HepG2 (cell line): ENCODE measurements at regions not wholly inside any gene's neighbourhood (a gene's known extent, or its start where the extent isn't known, plus 50 kb on each side); places are given as distances from the start of the nearest gene placed in this dataset.

Experiments used
- ATAC-seq: fragments of 200-7000 bp; cut with Tn5 transposase; 3 replicates; pipeline ENCODE4 v1.9.1; 2020; ENCODE audit warnings: mild to moderate bottlenecking, moderate library complexity
- BruUV-seq: library from RNA; stranded (reverse); fragments of 400-500 nt; replicated peaks from 2 replicates; lab custom pipeline; 2021; lab: Mats Ljungman, UMichigan
- CTCF ChIA-PET: fragments of 300-600 bp; formaldehyde crosslinking; extraction: SDS; loops from one replicate; lab custom pipeline; 2021; ENCODE audit warnings: low total read pairs, inconsistent platforms, low intra/inter-chr PET ratio; lab: Yijun Ruan, JAX
- POLR2A ChIA-PET: fragments of 350-600 bp; sonication (Branson Sonifier 250); formaldehyde crosslinking; loops from one replicate; lab custom pipeline; 2020; ENCODE audit warnings: antibody characterized with exemption, inconsistent platforms; lab: Yijun Ruan, JAX
- DNase-seq: peaks from one replicate; pipeline ENCODE4 v3.0.0-alpha.2; 2015; ENCODE audit warnings: low spot score
- FAIRE-seq: peaks from 3 replicates; lab custom pipeline; 2011; peaks lifted over from hg19 to GRCh38; lab: Jason Lieb, UNC
- H2AFZ ChIP-seq: one replicate; pipeline ENCODE4 v1.6.1; 2011; ENCODE audit warnings: low read length, inconsistent platforms
- H3K27ac ChIP-seq: fragments of 300-600 bp; 3 replicates; pipeline ENCODE4 v1.8.0; 2011; ENCODE audit warnings: mixed run types, mild to moderate bottlenecking, mixed read lengths, low read length, inconsistent platforms; ENCODE audit not compliant: insufficient read depth; ENCODE audit errors: extremely low read length
- H3K27me3 ChIP-seq, 2 experiments: fragments of 200-600 bp in 1 of 2; 2 replicates in 1 of 2; 3 replicates in 1 of 2; pipeline versions ENCODE4 v1.6.0 to v1.8.0; 2011; ENCODE audit warnings: low read length in 2 of 2, mild to moderate bottlenecking in 2 of 2, moderate library complexity in 2 of 2, inconsistent platforms in 1 of 2; ENCODE audit not compliant: insufficient read depth in 2 of 2, control insufficient read depth in 1 of 2
- H3K36me3 ChIP-seq, 2 experiments: fragments of 200-600 bp in 1 of 2; replicated peaks in 1 of 2; 2 replicates in 1 of 2; 3 replicates in 1 of 2; pipeline versions ENCODE4 v1.5.1 to v1.8.0; 2011; ENCODE audit warnings: low read length in 2 of 2, inconsistent platforms in 1 of 2; ENCODE audit not compliant: insufficient read depth in 2 of 2, control insufficient read depth in 1 of 2
- H3K4me1 ChIP-seq: 2 replicates; pipeline ENCODE4 v1.5.1; 2012; ENCODE audit warnings: low read length, inconsistent platforms; ENCODE audit not compliant: insufficient read depth
- H3K4me2 ChIP-seq: 2 replicates; pipeline ENCODE4 v1.6.0; 2011; ENCODE audit warnings: low read depth, low read length, inconsistent platforms
- H3K4me3 ChIP-seq, 3 experiments: fragments of 200-600 bp in 1 of 3; sonication (generic), shearing (Covaris generic) in 1 of 3; replicated peaks in 1 of 3; 2 replicates each; pipeline ENCODE4 v1.5.1; 2011 to 2016; ENCODE audit warnings: low read length in 3 of 3, inconsistent platforms in 2 of 3, low read depth in 2 of 3, mild to moderate bottlenecking in 2 of 3, control low read depth in 1 of 3, mixed read lengths in 1 of 3; ENCODE audit not compliant: insufficient read depth in 1 of 3
- H3K79me2 ChIP-seq: one replicate; pipeline ENCODE4 v1.6.1; 2011; ENCODE audit warnings: low read length, inconsistent platforms; ENCODE audit not compliant: insufficient read depth
- H3K9ac ChIP-seq: 2 replicates; pipeline ENCODE4 v1.6.0; 2011; ENCODE audit warnings: mild to moderate bottlenecking, low read depth, low read length, inconsistent platforms; ENCODE audit not compliant: insufficient read depth
- H3K9me3 ChIP-seq: 2 replicates; pipeline ENCODE4 v1.5.1; 2012; ENCODE audit warnings: mild to moderate bottlenecking, low read length
- H4K20me1 ChIP-seq: 2 replicates; pipeline ENCODE4 v1.6.0; 2011; ENCODE audit warnings: inconsistent platforms, mild to moderate bottlenecking, low read length, moderate library complexity; ENCODE audit not compliant: insufficient read depth
- FOXP1 ChIP-seq, 2 experiments: fragments of 450-650 bp in 1 of 2; IDR thresholded peaks; 2 replicates each; pipeline ENCODE4 v1.6.1; 2017 to 2018; ENCODE audit warnings: antibody characterized with exemption in 1 of 2
- HMG20A ChIP-seq: IDR thresholded peaks from 2 replicates; pipeline ENCODE4 v1.6.1; 2016; ENCODE audit warnings: borderline replicate concordance
- HOXA3 ChIP-seq: sonication (generic); formaldehyde crosslinking; IDR thresholded peaks from 2 replicates; pipeline ENCODE4 v1.5.0; 2020; ENCODE audit warnings: missing genetic modification reagents
- LCORL ChIP-seq, 2 experiments: fragments of 450-650 bp in 1 of 2; sonication (generic) in 1 of 2; formaldehyde crosslinking in 1 of 2; IDR thresholded peaks; 2 replicates each; pipeline versions ENCODE4 v1.5.0 to v1.6.1; 2017 to 2020; ENCODE audit warnings: antibody characterized with exemption in 1 of 2, missing genetic modification reagents in 1 of 2
- MIER3 ChIP-seq: IDR thresholded peaks from 2 replicates; pipeline ENCODE4 v1.6.1; 2016; ENCODE audit warnings: missing compliant biosample characterization, borderline replicate concordance
- POGZ ChIP-seq: sonication (generic); formaldehyde crosslinking; IDR thresholded peaks from 2 replicates; pipeline ENCODE4 v1.4.0; 2020; ENCODE audit warnings: mild to moderate bottlenecking, missing genetic modification reagents
- ZNF614 ChIP-seq: IDR thresholded peaks from 2 replicates; pipeline ENCODE4 v1.6.1; 2018; ENCODE audit warnings: missing biosample characterization, missing genetic modification reagents, inconsistent platforms, borderline replicate concordance
- WGBS: methylation state at CpG from one replicate; pipeline ENCODE4 v1.1.6; 2017; ENCODE audit warnings: low lambda C conversion rate; 5-methylcytosine and 5-hydroxymethylcytosine counted together
- in situ Hi-C: cut with HindIII; loops from 2 replicates; pipeline ENCODE4 v1.10.0; 2017; ENCODE audit warnings: low pct_unique_long_range_greater_than_20kb; ENCODE audit not compliant: extremely low pct_ligation_motif_present
- intact Hi-C: fragments of 100-400 bp; cut with micrococcal nuclease; formaldehyde crosslinking; loops from one replicate; pipeline ENCODE4 v1.10.0; 2022; ENCODE audit not compliant: unreplicated experiment
- TF ChIP-seq, protein P1 (sequence below): sonication (generic); formaldehyde crosslinking; IDR thresholded peaks from 2 replicates; pipeline ENCODE4 v1.4.0; 2020; ENCODE audit warnings: missing genetic modification reagents
- TF ChIP-seq, protein P2 (sequence below): sonication (generic); formaldehyde crosslinking; IDR thresholded peaks from 2 replicates; pipeline ENCODE4 v1.5.1; 2020; ENCODE audit warnings: mild to moderate bottlenecking, missing genetic modification reagents, borderline replicate concordance
- TF ChIP-seq, protein P3 (sequence below): sonication (generic); formaldehyde crosslinking; IDR thresholded peaks from 2 replicates; pipeline ENCODE4 v1.4.0; 2020; ENCODE audit warnings: missing genetic modification reagents, mild to moderate bottlenecking, borderline replicate concordance
- TF ChIP-seq, protein P4 (sequence below): sonication (generic); formaldehyde crosslinking; IDR thresholded peaks from 2 replicates; pipeline ENCODE4 v1.8.0; 2022; ENCODE audit warnings: mild to moderate bottlenecking, missing genetic modification reagents, borderline replicate concordance
- TF ChIP-seq, protein P5 (sequence below): sonication (generic); formaldehyde crosslinking; IDR thresholded peaks from 2 replicates; pipeline ENCODE4 v1.5.0; 2020; ENCODE audit warnings: mild to moderate bottlenecking, missing genetic modification reagents, borderline replicate concordance

DNA sequence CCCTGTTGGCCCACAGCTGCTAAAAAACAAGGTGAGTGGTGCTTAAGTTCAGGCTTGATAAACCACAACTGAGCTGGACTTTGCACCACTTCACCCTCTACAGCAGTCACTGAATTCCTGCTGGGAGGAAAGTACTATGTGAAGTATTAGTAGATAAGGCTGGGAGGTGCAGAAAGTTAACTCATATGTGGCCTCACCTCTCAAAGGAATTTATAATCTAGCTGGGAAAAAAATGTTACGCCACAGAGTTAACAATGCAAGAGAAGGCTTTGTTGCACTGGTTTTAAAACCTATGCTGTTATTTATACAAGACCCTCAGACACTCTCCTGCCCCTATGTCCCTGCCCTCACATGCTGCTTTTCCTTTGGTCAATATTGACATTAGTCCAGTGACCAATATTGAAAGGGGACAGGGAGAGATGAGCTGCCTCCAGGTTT is 60.9 kb downstream of the LIG4 start:
- Histone ChIP-seq H3K4me3 (peak overlapping the region in 2 of 3 experiments; percentile 39 to 41; a peak in 3 of 6 replicates), H3K27ac (peak overlapping the region; percentile 66), H3K4me1 (peaks cover 28% of the 10 kb centered on the region), H3K4me2 (peak overlapping the region; percentile 67), H3K27me3 (no peaks in the 10 kb centered on the region), H2AFZ (no peak overlapping the region), H3K79me2 (no peaks in the 10 kb centered on the region), H3K9ac (no peak overlapping the region), H4K20me1 (no peaks in the 10 kb centered on the region), H3K36me3 (no peaks in the 10 kb centered on the region), H3K9me3 (peaks cover 15% of the 10 kb centered on the region)
- peak; percentile 95 for DNase-seq
- in situ Hi-C loops (loop anchor here (10.0 kb wide), 1 partner anchor 480 kb away; no protein-coding TSS in a partner anchor), intact Hi-C loops (loop anchor here (1.0 kb wide), 1 partner anchor 476 kb away; no protein-coding TSS in a partner anchor)
- FAIRE-seq, result peak; percentile 97
- ChIA-PET CTCF (interaction anchor here (1.7 to 2.8 kb wide), 2 partner anchors 248 to 943 kb away, joined by 9 to 15 read pairs; no protein-coding TSS in a partner anchor), POLR2A (interaction anchor here (1.1 to 1.4 kb wide), 2 partner anchors 12 to 63 kb away, joined by 3 to 8 read pairs; partner anchors contain the start of gene ABHD13)
- no TSS peak for BruUV-seq
- ATAC-seq, result peak; percentile 99
- 0% methylated on average over 1 of the region's 1 CpG for WGBS
- TF ChIP-seq ZNF614 (0 out of 2 replicates have a peak, but pooled peaks have one; percentile 16), FOXP1 (IDR thresholded peaks at IDR 0.05) (no peak), FOXP1 (CRISPR knock-in tag; IDR thresholded peaks at IDR 0.05) (peak; percentile 77), MIER3 (CRISPR knock-in tag) (peak; percentile 38; the same call in 1 of the 2 replicates), POGZ (0 out of 2 replicates have a peak, but pooled peaks have one; percentile 36), HMG20A (CRISPR knock-in tag) (peak; percentile 72), LCORL (IDR thresholded peaks at IDR 0.05) (no peak), LCORL (CRISPR knock-in tag; IDR thresholded peaks at IDR 0.05) (peak; percentile 32; the same call in 1 of the 2 replicates), HOXA3 (CRISPR knock-in tag) (peak; percentile 34; the same call in 1 of the 2 replicates)
- TF ChIP-seq, protein P1, sequence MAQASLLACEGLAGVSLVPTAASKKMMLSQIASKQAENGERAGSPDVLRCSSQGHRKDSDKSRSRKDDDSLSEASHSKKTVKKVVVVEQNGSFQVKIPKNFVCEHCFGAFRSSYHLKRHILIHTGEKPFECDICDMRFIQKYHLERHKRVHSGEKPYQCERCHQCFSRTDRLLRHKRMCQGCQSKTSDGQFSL (CRISPR knock-in tag), result no peak
- TF ChIP-seq, protein P2, sequence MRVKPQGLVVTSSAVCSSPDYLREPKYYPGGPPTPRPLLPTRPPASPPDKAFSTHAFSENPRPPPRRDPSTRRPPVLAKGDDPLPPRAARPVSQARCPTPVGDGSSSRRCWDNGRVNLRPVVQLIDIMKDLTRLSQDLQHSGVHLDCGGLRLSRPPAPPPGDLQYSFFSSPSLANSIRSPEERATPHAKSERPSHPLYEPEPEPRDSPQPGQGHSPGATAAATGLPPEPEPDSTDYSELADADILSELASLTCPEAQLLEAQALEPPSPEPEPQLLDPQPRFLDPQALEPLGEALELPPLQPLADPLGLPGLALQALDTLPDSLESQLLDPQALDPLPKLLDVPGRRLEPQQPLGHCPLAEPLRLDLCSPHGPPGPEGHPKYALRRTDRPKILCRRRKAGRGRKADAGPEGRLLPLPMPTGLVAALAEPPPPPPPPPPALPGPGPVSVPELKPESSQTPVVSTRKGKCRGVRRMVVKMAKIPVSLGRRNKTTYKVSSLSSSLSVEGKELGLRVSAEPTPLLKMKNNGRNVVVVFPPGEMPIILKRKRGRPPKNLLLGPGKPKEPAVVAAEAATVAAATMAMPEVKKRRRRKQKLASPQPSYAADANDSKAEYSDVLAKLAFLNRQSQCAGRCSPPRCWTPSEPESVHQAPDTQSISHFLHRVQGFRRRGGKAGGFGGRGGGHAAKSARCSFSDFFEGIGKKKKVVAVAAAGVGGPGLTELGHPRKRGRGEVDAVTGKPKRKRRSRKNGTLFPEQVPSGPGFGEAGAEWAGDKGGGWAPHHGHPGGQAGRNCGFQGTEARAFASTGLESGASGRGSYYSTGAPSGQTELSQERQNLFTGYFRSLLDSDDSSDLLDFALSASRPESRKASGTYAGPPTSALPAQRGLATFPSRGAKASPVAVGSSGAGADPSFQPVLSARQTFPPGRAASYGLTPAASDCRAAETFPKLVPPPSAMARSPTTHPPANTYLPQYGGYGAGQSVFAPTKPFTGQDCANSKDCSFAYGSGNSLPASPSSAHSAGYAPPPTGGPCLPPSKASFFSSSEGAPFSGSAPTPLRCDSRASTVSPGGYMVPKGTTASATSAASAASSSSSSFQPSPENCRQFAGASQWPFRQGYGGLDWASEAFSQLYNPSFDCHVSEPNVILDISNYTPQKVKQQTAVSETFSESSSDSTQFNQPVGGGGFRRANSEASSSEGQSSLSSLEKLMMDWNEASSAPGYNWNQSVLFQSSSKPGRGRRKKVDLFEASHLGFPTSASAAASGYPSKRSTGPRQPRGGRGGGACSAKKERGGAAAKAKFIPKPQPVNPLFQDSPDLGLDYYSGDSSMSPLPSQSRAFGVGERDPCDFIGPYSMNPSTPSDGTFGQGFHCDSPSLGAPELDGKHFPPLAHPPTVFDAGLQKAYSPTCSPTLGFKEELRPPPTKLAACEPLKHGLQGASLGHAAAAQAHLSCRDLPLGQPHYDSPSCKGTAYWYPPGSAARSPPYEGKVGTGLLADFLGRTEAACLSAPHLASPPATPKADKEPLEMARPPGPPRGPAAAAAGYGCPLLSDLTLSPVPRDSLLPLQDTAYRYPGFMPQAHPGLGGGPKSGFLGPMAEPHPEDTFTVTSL (CRISPR knock-in tag), result peak; percentile 67; the same call in 1 of the 2 replicates
- TF ChIP-seq, protein P3, sequence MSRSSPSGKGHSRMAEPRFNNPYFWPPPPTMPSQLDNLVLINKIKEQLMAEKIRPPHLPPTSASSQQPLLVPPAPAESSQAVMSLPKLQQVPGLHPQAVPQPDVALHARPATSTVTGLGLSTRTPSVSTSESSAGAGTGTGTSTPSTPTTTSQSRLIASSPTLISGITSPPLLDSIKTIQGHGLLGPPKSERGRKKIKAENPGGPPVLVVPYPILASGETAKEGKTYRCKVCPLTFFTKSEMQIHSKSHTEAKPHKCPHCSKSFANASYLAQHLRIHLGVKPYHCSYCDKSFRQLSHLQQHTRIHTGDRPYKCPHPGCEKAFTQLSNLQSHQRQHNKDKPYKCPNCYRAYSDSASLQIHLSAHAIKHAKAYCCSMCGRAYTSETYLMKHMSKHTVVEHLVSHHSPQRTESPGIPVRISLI (CRISPR knock-in tag), result peak; percentile 55; the same call in 1 of the 2 replicates
- TF ChIP-seq, protein P4, sequence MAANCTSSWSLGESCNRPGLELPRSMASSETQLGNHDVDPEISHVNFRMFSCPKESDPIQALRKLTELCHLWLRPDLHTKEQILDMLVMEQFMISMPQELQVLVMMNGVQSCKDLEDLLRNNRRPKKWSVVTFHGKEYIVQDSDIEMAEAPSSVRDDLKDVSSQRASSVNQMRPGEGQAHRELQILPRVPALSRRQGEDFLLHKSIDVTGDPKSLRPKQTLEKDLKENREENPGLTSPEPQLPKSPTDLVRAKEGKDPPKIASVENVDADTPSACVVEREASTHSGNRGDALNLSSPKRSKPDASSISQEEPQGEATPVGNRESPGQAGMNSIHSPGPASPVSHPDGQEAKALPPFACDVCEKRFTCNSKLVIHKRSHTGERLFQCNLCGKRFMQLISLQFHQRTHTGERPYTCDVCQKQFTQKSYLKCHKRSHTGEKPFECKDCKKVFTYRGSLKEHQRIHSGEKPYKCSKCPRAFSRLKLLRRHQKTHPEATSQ, result peak; percentile 59; the same call in 1 of the 2 replicates
- TF ChIP-seq, protein P5, sequence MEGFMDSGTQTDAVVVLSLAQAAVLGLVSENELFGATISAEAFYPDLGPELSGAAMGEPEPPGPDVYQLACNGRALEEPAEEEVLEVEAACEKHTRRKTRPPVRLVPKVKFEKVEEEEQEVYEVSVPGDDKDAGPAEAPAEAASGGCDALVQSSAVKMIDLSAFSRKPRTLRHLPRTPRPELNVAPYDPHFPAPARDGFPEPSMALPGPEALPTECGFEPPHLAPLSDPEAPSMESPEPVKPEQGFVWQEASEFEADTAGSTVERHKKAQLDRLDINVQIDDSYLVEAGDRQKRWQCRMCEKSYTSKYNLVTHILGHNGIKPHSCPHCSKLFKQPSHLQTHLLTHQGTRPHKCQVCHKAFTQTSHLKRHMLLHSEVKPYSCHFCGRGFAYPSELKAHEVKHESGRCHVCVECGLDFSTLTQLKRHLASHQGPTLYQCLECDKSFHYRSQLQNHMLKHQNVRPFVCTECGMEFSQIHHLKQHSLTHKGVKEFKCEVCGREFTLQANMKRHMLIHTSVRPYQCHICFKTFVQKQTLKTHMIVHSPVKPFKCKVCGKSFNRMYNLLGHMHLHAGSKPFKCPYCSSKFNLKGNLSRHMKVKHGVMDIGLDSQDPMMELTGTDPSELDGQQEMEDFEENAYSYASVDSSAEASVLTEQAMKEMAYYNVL (CRISPR knock-in tag), result 0 out of 2 replicates have a peak, but pooled peaks have one; percentile 22
